Activated T-cell treated with anti-CD3 and anti-CD28 coated beads, Interleukin-2, amount 50 U/mL, for 1 hour (primary cell): ENCODE measurements at regions not wholly inside any gene's neighbourhood (a gene's known extent, or its start where the extent isn't known, plus 50 kb on each side); places are given as distances from the start of the nearest gene placed in this dataset.
"Not testable (repeated sequence)": the region's sequence is repeated elsewhere in the genome, so short reads cannot be mapped to it uniquely, and the experiment has no call there.

Source experiments
- DNase-seq: peaks from one replicate; pipeline ENCODE4 v3.0.0-alpha.2; 2020

GRCh38 chr5:163306421-163306820, 131.0 kb upstream of the CCNG1 start:
- DNase-seq: no peak

GRCh38 chr5:163309914-163310313, 127.5 kb upstream of the CCNG1 start:
- no peak for DNase-seq

- DNase-seq: no peak
Measured at GRCh38 chr5:163310997-163311396, 126.4 kb upstream of the CCNG1 start.

DNA sequence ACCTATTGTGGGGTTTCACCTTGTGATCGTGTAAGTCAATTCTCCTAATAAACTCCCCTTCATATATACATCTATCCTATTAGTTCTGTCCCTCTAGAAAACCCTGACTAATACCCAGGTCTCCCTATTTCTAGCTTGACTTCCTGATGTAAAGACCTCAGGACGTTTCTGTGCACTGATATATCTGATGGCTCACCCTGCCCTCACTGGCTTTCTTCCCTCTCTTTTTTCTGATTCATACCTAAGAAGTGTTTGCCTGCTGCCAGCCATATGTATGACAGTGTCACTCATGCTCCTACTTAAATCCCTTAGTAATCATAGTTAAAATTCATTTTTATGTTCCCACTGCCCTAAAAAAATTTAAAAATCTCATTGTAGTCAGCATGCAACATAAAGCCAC, 124.8 kb upstream of the CCNG1 start:
- no peak for DNase-seq

DNA sequence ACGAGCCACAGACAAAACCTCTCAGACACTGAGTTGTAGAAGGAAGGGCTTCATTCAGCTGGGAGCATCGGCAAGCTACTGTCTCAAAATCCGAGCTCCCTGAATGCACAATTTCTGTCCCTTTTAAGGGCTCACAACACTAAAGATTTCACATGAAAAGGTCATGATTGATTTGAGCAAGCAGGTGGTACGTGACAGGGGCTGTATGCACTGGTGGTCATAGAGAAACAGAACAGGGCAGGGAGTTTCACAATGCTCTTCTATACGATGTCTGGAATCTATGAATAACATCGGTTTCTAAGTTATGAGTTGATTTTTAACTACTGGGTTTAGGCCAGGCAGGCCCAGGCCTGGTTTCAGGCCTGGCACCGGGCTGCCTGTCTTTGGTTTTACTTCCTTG, 124.3 kb upstream of the CCNG1 start:
- not testable (repeated sequence) for DNase-seq

- not testable (repeated sequence) for DNase-seq
Measured at GRCh38 chr5:163316374-163316773, 121.0 kb upstream of the CCNG1 start.

- DNase-seq: no peak
Measured at GRCh38 chr5:163318707-163319106, 118.7 kb upstream of the CCNG1 start.

GRCh38 chr5:163321511-163321910, 115.9 kb upstream of the CCNG1 start:
- no peak for DNase-seq

- DNase-seq: no peak
Measured at GRCh38 chr5:163330723-163331668, 106.4 kb upstream of the CCNG1 start.

DNA sequence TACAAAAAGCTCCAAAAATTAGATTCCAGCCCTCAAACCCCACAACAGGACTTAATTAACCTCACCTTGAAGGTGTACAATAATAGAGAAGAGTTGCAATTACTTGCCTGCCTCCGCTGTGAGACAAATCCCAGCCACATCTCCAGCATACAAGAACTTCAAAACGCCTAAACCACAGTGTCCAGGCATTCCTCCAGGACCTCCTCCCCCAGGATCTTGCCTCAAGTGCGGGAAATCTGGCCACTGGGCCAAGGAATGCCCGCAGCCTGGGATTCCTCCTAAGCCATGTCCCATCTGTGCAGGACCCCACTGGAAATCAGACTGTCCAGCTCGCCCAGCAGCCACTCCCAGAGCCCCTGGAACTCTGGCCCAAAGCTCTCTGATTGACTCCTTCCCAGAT, 101.3 kb upstream of the CCNG1 start:
- DNase-seq: not testable (repeated sequence)

DNA sequence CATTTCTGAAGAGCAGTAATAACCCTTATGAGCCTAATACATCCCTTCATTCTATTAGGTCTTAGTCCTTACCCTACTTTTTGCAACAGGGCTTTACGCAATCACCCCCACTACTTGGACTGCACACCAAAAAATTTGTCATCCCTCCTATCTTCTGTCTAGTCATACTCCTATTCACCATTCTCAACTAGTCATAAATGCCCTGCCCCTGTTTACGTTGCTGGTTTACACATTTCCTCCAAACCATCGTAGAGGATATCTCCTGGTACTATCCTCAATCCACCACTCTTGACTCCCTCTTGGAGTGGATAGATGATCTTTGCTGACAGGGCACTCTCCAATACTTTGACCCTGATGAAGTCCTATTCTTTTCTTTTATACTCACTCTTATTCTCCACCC, 98.2 kb upstream of the CCNG1 start:
- no peak for DNase-seq

DNA sequence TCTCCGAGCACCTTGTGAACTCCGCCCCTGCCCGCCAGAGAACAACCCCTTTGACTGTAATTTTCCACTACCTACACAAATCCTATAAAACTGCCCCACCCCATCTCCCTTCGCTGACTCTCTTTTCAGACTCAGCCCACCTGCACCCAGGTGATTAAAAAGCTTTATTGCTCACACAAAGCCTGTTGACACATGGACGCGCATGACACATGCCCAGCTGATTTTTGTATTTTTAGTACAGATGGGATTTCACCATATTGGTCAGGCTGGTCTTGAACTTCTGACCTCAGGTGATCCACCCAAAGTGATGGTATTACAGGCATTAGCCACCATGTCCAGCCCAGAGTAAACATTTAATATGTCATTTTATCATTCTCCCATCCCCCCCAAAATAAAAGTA, 97.0 kb upstream of the CCNG1 start:
- not testable (repeated sequence) for DNase-seq

GRCh38 chr5:163342306-163342705, 95.1 kb upstream of the CCNG1 start:
- no peak for DNase-seq

DNA sequence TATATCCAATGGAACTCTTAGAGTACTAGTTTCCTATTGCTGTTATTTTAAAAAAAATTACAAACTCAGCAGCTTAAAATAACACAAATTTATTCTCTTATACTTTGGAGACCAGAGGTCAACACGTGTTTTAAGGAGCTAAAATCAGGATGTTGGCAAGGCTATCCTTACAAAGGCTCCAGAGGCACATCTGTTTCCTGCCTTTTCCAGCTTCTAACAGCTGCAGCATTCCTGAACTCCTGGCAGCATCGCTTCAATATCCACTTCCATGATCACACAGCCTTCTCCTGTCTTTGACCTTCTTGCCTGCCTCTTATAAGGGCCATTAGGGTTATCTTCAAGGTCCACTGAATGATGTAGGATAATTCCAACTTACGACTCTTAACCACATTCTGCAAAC, 92.2 kb upstream of the CCNG1 start:
- no peak for DNase-seq

DNA sequence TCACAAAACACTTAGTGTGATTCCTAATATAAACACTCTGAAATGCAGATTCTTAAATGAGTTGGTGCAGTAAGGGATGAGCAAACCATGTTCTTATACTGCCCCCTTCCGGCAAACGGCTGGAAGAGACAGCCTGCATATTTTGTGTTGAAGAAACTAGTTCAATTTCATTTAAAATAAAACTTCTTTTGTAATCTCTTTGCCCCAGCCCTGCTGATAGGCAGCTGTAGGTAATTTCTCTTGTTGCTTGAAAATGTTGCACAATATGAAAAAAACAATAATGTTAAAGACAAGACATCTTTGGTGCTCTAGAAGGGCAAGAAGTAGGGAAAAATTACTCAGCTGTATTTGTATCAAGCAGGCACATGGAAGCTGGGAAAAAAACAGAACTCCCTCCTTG, 89.7 kb upstream of the CCNG1 start:
- DNase-seq: peak; percentile 27

GRCh38 chr5:163350083-163350482, 87.3 kb upstream of the CCNG1 start:
- no peak for DNase-seq

- DNase-seq: no peak
Measured at GRCh38 chr5:163352531-163352930, 84.9 kb upstream of the CCNG1 start.

GRCh38 chr5:163355811-163356210, 81.6 kb upstream of the CCNG1 start:
- not testable (repeated sequence) for DNase-seq

GRCh38 chr5:163357636-163358035, 79.8 kb upstream of the CCNG1 start:
- DNase-seq: no peak

DNA sequence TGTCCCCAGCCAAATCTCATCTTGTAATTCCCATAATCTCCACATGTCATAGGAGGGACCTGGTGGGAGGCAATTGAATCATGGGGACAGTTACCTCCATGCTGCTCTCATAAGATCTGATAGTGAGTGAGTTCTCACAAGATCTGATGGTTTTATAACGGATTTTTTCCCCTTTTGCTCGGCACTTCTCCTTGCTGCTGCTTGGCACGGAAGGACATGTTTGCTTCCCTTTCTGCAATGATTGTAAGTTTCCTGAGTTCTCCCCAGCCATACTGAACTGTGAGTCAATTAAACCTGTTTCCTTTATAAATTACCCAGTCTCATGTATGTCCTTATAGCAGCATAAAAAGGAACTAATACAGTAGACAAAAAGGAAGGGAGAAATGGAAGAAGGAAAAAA, 76.7 kb upstream of the CCNG1 start:
- DNase-seq: no peak

- DNase-seq: no peak
Measured at GRCh38 chr5:163361450-163361849, 75.9 kb upstream of the CCNG1 start.

DNA sequence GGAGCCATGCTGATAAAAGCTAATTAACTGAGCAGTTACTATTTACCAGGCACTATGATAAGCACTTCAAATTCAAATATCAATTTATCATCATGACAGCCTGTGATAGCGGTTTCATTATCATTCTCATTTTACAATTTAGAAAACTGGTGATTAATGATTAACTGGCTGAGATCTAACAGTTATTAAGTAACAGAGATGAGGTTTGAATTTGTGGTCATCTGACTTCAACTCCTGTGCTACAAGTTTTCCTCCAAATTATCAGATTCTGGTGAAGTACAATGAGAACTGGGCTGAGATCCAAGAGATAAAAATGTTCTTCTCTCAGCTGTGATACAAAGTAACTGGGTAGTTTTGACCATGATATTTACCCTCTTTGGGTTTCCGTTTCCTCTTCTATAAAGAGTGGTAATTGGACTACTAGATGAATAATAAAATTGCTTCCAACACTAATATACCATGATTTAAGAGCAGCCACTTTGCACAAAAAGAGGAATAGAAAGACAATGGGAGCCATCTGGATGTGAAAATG, 74.5 kb upstream of the CCNG1 start:
- DNase-seq: no peak

GRCh38 chr5:163363389-163363788, 74.0 kb upstream of the CCNG1 start:
- no peak for DNase-seq

DNA sequence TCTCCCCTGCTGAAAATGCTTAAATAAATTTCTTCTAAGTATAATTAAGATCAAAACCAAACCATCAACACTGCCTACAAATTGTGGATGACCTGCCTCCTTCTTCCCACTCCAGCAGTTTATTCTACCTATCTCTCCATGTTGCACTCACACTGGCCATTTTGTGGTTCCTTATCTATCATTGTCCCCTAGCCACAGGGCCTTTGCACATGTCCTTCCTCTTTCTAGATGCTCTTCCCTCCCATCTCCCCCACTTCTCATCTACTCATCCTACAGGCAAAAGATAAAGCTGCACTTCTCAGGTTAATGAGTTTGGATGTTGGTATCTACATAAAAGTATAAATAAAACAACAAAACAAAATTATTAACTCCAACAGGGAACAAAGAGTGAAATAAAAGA, 70.6 kb upstream of the CCNG1 start:
- no peak for DNase-seq
